Fibroblast of mammary gland (primary cell): ENCODE measurements at regions not wholly inside any gene's neighbourhood (a gene's known extent, or its start where the extent isn't known, plus 50 kb on each side); places are given as distances from the start of the nearest gene placed in this dataset.

ENCODE experiments used
- DNase-seq: peaks from one replicate; pipeline ENCODE4 v3.0.0-alpha.2; 2010; ENCODE audit warnings: low read depth
- H3K4me3 ChIP-seq: 2 replicates; pipeline ENCODE4 v1.5.1; 2011; ENCODE audit warnings: low read depth, mild to moderate bottlenecking, low read length, moderate library complexity; ENCODE audit not compliant: control insufficient read depth
- CTCF ChIP-seq: conservative IDR thresholded peaks from 2 replicates; pipeline ENCODE4 v1.5.1; 2011; ENCODE audit warnings: low read depth, low read length, inconsistent platforms; ENCODE audit not compliant: control insufficient read depth, insufficient read depth

GRCh38 chr3:13257666-13258065 is 162.5 kb downstream of the NUP210 start:
- no peak for TF ChIP-seq CTCF
- DNase-seq: no peak
- H3K4me3 ChIP-seq: no peak overlapping the region

- DNase-seq: no peak
- no peak overlapping the region for H3K4me3 ChIP-seq
- no peak for TF ChIP-seq CTCF
Observed at GRCh38 chr3:13256845-13257244, 163.3 kb downstream of the NUP210 start.

GRCh38 chr3:13254028-13254951 is 165.8 kb downstream of the NUP210 start:
- TF ChIP-seq CTCF: no peak
- no peak for DNase-seq
- H3K4me3 ChIP-seq: no peak overlapping the region

- no peak overlapping the region for H3K4me3 ChIP-seq
- no peak for TF ChIP-seq CTCF
- no peak for DNase-seq
Observed at GRCh38 chr3:13253208-13253937, 166.7 kb downstream of the NUP210 start.

- TF ChIP-seq CTCF: no peak
- no peak overlapping the region for H3K4me3 ChIP-seq
- DNase-seq: no peak
Observed at GRCh38 chr3:13252207-13252606, 167.9 kb downstream of the NUP210 start.

- TF ChIP-seq CTCF: no peak
- no peak for DNase-seq
- H3K4me3 ChIP-seq: no peak overlapping the region
Observed at GRCh38 chr3:13251166-13251903, 168.8 kb downstream of the NUP210 start.
